NCI-H748 (cell line): ENCODE measurements at regions not wholly inside any gene's neighbourhood (a gene's known extent, or its start where the extent isn't known, plus 50 kb on each side); places are given as distances from the start of the nearest gene placed in this dataset.

Source experiments
- DNase-seq: peaks from one replicate; lab custom pipeline; 2025; ENCODE audit not compliant: unreplicated experiment; lab: John Stamatoyannopoulos, UW

- no peak for DNase-seq
Observed at GRCh38 chr13:34647379-34648150, 294.5 kb upstream of the NBEA start.

- DNase-seq, result no peak
Observed at GRCh38 chr13:34654203-34654602, 287.9 kb upstream of the NBEA start.

DNA sequence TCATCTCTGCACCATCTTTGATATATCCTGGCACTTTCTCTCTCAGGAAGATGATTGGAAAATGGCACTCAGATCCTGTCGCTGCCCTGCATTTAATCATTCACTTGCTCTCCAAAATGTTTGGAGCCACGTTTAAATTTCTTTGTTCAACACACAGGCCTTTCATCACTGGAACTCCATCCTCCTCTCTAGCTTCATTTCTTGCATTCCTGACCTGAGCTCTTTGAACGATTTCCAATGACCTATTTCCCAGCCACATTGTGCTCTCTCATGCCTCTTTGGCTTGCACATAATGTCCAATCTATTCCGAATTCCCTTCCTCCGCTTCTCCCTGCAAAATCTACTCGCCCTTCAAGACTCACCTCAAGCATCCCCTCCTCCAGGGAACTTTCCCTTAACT is 287.4 kb upstream of the NBEA start:
- no peak for DNase-seq

DNA sequence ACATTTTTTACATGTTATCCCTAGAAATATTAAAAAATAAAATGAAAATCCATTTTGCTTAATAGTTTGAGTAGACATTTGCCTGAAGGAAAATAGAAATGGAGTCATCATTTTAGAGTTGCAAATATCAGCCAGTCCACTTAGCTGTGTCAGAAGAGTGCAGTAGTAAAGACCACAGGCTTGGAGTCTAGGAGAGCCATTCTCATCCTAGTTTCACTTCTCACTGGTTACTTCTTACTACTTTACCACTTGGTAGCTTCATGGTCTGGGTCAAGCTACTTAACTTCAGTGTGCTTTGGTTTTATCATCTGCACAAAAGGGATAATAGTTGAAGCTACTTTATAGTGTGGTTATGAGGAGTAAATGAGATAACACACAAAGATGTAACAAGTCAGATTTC is 286.5 kb upstream of the NBEA start:
- DNase-seq, result no peak

DNA sequence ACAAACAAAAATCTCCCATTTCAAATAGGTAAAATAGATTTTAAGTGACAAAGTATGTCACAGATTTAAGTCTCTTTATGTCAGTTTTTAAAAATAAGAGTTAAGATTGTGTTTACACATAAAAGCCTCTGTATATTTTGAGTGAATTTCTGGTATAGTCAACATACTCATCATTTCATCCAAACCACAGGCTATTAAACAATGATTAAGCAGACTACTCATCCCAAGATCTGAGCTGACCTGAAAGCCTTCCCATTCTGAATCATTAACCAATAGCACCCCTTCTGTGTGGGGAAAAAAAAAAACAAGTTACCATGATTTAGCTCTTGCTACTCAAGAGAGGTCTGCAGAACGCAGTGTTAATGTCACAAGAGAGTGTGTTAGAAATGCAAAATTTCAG is 284.4 kb upstream of the NBEA start:
- DNase-seq, result no peak

- DNase-seq, result no peak
Observed at GRCh38 chr13:34667286-34668218, 274.5 kb upstream of the NBEA start.

DNA sequence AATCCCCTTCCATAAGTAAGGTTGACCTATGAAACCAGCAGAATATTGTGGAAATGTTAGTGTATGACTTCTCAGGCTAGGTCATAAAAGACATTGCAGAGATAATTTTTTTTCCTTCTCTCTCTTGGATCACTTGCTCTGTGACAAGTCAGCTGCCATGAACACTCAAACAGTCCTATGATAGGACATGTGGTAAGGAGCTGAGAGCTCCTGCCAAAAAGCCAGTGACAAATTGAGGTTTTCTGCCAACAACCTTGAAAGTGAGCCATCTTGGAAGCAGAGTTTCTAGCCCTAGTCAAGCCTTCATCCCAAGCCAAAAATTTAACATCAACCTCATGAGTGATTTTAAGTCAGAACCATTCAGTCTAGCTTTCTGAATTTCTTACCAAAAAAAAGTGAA is 270.9 kb upstream of the NBEA start:
- DNase-seq, result no peak

DNA sequence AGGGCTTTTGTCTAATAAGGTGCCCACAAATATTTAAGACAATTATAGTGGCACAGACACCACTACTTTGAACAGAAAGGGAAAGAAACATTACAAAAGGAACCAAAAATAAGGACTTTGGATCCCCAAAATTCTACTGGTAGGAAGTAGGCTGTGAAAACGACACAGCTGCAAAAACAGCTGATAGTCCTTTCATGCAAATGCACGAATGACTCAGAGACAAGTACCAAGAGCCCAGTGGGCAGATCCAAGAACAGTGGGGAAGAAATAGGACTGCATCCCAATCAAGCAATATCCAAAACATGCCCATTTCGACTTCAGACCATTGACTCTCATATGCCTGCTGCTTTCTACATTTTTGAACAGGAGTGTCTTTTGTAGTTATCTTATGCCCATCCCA is 269.4 kb upstream of the NBEA start:
- DNase-seq, result no peak

GRCh38 chr13:34675626-34676025 is 266.4 kb upstream of the NBEA start:
- no peak for DNase-seq

GRCh38 chr13:34678154-34678553 is 263.9 kb upstream of the NBEA start:
- DNase-seq, result no peak

- DNase-seq, result no peak
Observed at GRCh38 chr13:34681405-34681955, 260.6 kb upstream of the NBEA start.

DNA sequence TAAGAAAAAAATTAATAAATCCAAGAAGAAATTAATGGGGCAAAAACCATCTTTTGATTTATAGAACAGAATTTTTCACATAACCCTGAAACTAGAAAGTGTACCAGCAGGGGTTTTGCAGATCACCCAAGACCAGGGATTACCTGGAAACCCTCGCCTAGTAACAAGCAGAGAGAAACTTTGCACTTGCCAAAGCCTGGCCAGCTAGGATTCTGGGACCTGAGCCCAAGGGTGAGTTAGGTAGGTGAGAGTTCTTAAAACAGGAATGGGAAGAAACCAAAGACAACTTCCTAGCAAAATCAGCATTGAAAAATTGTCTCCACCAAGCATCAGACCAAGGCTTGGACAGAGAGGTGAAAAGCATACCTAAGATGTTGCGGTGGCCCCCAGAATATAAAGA is 247.0 kb upstream of the NBEA start:
- no peak for DNase-seq

- no peak for DNase-seq
Observed at GRCh38 chr13:34696296-34696695, 245.8 kb upstream of the NBEA start.

- DNase-seq, result no peak
Observed at GRCh38 chr13:34696741-34697140, 245.3 kb upstream of the NBEA start.

GRCh38 chr13:34698945-34699344 is 243.1 kb upstream of the NBEA start:
- no peak for DNase-seq

GRCh38 chr13:34700155-34700554 is 241.9 kb upstream of the NBEA start:
- no peak for DNase-seq

DNA sequence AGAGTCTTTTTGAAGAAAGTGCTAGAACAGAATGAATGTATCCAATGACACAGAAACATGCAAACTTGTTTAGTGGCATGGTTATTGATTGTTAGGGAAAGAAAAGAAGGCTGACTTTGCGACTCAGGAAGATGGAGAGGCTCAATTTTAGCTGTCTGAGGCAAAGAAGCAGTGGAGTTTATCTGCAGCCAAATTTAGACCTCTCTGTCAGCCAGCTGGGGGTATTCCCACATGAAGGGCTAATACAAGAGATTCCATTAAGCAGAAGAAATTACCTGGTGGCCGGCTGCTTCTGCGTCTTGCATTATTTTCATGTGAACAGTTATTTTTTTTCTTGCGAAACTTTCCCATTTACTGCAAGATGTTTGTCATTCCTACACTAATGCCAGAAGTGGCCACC is 240.2 kb upstream of the NBEA start:
- DNase-seq, result no peak

DNA sequence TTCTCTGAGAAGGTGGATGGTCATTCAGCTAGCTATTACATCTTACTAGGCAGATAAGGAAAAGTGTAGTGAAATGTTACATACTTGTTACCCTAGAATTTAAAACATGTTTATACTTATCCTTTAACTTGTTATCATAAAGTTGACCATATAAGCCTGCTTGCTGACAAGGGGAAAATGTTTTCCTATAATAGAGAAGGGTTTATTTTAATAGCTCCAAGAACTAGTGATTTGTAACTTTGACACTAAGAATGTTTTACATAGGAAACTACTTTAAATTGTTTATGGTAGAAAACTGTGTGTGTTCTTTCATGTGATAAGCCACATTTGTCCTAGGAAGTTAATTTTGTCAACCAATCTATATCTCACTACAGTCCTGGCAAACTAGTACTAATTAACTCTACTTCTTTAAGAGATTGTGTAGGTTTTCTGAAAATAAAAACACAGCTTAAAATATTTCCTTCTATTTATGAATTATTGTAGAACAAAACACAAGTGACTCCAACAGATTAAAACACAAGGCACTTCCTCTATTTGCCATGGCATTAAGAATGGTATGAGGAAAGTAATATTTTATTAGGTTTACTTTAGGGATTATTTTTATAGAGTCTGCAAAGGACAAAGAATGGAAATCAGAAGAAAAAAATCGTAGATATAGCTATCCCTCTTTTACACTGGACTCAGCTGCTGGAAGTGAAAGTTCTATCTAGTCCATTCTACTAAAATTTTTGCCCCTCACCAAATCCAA is 233.3 kb upstream of the NBEA start:
- DNase-seq, result no peak

DNA sequence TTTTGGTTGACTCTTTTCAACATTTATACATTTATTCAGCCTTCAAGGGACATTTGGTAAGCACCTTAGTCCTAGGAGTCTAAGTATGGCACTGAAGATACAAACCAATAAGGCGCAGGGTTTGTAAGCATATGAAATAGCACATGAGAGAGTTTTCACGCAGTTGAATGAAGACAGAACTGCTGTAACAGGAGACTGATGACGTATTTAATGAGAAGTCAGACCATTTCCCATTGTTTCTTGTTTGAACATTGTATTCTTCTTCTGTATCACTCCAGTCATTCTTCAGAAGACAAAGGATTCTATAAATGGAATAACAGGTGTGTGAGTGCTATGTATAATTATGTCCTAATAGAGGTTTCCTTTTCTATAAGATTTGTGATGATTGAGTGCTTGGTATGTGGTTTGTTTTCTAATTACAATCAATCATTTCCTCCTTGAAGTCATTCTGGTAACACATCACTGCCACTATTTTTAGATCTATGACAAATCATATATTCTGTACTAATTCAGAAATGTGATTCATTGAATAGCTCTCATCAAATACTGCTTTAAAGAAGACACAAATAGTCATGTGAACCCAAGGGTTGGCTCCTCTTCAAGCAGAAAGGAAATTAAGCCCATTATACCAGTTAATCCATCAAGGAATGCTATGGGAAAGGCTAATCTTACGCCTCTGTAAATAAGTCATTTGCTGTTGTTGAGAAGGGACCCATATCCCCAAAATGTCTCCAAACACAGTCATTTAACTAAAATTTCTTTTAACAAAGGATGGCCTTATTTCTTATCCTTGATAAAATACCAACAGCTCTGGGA is 222.8 kb upstream of the NBEA start:
- DNase-seq, result peak; percentile 98

DNA sequence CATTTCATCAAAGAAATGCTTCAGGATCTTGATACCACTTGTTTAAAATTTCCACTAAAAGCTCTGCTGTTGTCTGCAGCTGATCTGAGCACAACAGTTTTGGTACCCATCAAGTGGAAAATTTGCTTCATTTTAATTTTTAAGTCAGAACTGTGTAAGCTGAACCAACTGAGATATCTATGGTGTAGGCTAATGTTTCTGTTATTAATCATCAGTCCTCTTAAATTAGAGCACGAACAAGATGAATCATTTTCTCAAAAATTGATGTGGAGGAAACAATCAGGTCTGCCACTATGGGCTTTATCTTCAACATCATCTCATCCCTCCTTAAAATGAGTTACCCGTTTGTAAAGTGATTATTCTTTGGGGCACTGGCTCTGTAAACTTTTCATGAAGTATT is 221.5 kb upstream of the NBEA start:
- no peak for DNase-seq
